Neutrophil (primary cell): ENCODE measurements at regions not wholly inside any gene's neighbourhood (a gene's known extent, or its start where the extent isn't known, plus 50 kb on each side); places are given as distances from the start of the nearest gene placed in this dataset.
"Not testable (repeated sequence)": the region's sequence is repeated elsewhere in the genome, so short reads cannot be mapped to it uniquely, and the experiment has no call there.

Experiments used
- H3K27ac ChIP-seq: fragments of 200-600 bp; sonication (generic); 2 replicates; pipeline ENCODE4 v1.5.1; 2016; ENCODE audit warnings: mild to moderate bottlenecking, moderate library complexity
- H3K27me3 ChIP-seq: fragments of 200-600 bp; sonication (generic); 2 replicates; pipeline ENCODE4 v1.6.0; 2016; ENCODE audit warnings: mild to moderate bottlenecking
- H3K36me3 ChIP-seq: fragments of 200-600 bp; sonication (generic); 2 replicates; pipeline ENCODE4 v1.5.1; 2017
- H3K4me1 ChIP-seq, 2 experiments: fragments of 200-600 bp in 1 of 2; sonication (generic) in 1 of 2; 1 replicate in 1 of 2; 2 replicates in 1 of 2; pipeline versions ENCODE4 v1.5.1 to v1.6.1; 2013 to 2016; ENCODE audit warnings: low read depth in 1 of 2, low read length in 1 of 2, mild to moderate bottlenecking in 1 of 2, moderate library complexity in 1 of 2; ENCODE audit not compliant: control insufficient read depth in 1 of 2, insufficient read depth in 1 of 2
- H3K4me3 ChIP-seq, 2 experiments: fragments of 200-600 bp in 1 of 2; sonication (generic) in 1 of 2; 1 replicate in 1 of 2; 2 replicates in 1 of 2; pipeline ENCODE4 v1.5.1; 2013 to 2016; ENCODE audit warnings: low read depth in 1 of 2, low read length in 1 of 2, mild to moderate bottlenecking in 1 of 2, moderate library complexity in 1 of 2
- H3K9me3 ChIP-seq: fragments of 200-600 bp; sonication (generic); 2 replicates; pipeline ENCODE4 v1.5.1; 2016
- TF ChIP-seq, protein P1 (sequence below): fragments of 200-600 bp; sonication (generic); IDR thresholded peaks from 2 replicates; pipeline ENCODE4 v1.5.1; 2016; ENCODE audit warnings: antibody characterized with exemption

GRCh38 chr12:131387281-131388163, 323.4 kb upstream of the SFSWAP start:
- Histone ChIP-seq H3K4me1 (no peaks in the 10 kb centered on the region), H3K36me3 (no peaks in the 10 kb centered on the region), H3K9me3 (no peaks in the 10 kb centered on the region), H3K27ac (no peak overlapping the region), H3K4me3 (no peak overlapping the region), H3K27me3 (peaks cover 5% of the 10 kb centered on the region)
- TF ChIP-seq, protein P1, sequence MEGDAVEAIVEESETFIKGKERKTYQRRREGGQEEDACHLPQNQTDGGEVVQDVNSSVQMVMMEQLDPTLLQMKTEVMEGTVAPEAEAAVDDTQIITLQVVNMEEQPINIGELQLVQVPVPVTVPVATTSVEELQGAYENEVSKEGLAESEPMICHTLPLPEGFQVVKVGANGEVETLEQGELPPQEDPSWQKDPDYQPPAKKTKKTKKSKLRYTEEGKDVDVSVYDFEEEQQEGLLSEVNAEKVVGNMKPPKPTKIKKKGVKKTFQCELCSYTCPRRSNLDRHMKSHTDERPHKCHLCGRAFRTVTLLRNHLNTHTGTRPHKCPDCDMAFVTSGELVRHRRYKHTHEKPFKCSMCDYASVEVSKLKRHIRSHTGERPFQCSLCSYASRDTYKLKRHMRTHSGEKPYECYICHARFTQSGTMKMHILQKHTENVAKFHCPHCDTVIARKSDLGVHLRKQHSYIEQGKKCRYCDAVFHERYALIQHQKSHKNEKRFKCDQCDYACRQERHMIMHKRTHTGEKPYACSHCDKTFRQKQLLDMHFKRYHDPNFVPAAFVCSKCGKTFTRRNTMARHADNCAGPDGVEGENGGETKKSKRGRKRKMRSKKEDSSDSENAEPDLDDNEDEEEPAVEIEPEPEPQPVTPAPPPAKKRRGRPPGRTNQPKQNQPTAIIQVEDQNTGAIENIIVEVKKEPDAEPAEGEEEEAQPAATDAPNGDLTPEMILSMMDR: no peak

- not testable (repeated sequence) for H3K27ac ChIP-seq, H3K36me3 ChIP-seq, H3K4me1 ChIP-seq, H3K4me3 ChIP-seq, H3K27me3 ChIP-seq, H3K9me3 ChIP-seq
These were observed 322.5 kb upstream of the SFSWAP start for GRCh38 chr12:131388164-131389053.

- no peaks in the 10 kb centered on the region for H3K36me3 ChIP-seq
These were observed 321.6 kb upstream of the SFSWAP start for GRCh38 chr12:131389054-131390013.

GRCh38 chr12:131390412-131391334, 320.2 kb upstream of the SFSWAP start:
- Histone ChIP-seq H3K4me3 (no peak overlapping the region), H3K27me3 (peaks cover 5% of the 10 kb centered on the region), H3K27ac (no peak overlapping the region), H3K4me1 (no peaks in the 10 kb centered on the region), H3K36me3 (no peaks in the 10 kb centered on the region), H3K9me3 (no peaks in the 10 kb centered on the region)
- TF ChIP-seq, protein P1: no peak

More at GRCh38 chr12:131389054-131390013, 321.6 kb upstream of the SFSWAP start:
- H3K4me1 ChIP-seq: no peaks in the 10 kb centered on the region
- H3K27ac ChIP-seq: no peak overlapping the region
- no peak overlapping the region for H3K4me3 ChIP-seq
- H3K9me3 ChIP-seq: no peaks in the 10 kb centered on the region
- H3K27me3 ChIP-seq: peaks cover 5% of the 10 kb centered on the region
- TF ChIP-seq, protein P1: no peak

DNA sequence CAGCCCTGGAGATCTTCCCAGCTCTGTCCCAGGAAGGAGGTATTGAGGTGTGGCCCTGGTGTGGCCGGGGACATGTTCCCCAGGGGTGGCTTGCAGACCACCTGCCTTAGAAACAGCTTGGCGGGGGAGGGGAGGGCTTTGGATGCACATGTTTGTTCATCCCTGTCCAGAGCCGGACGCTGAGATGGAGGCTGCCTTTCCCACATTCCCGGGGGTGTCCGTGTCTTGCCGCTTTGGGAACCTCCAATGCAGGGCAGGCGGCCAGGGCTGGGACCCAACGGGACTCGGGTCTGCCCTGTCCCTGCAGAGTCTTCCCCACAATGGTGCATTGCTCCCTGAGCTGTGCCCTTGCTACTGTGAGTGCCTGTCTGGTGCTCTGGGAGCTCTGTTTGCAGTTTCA, 319.5 kb upstream of the SFSWAP start:
- H3K4me1 ChIP-seq: no peaks in the 10 kb centered on the region
- no peak overlapping the region for H3K4me3 ChIP-seq
- H3K9me3 ChIP-seq: no peaks in the 10 kb centered on the region
- peaks cover 5% of the 10 kb centered on the region for H3K27me3 ChIP-seq
- H3K36me3 ChIP-seq: no peaks in the 10 kb centered on the region
- H3K27ac ChIP-seq: no peak overlapping the region
- TF ChIP-seq, protein P1: no peak

- H3K4me1 ChIP-seq, H3K27ac ChIP-seq, H3K4me3 ChIP-seq, H3K27me3 ChIP-seq, H3K36me3 ChIP-seq, H3K9me3 ChIP-seq: not testable (repeated sequence)
These were observed 316.1 kb upstream of the SFSWAP start for GRCh38 chr12:131394752-131395151.

DNA sequence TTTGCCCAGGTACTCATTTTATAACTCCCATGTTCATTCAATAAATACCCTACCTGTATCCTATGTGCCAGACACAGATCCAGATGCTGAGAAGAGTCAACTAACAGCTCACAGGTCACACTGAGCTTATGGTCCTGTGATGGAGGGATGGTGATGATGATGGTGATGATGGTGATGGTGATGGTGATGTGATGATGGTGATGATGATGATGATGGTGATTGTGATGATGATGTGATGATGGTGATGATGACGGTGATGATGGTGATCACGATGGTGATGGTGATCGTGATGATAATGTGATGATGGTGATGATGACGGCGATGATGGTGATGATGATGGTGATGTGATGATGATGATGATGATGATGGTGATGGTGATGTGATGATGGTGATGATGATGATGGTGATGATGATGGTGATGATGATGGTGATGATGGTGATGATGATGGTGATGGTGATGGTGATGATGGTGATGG, 315.6 kb upstream of the SFSWAP start:
- H3K4me1 ChIP-seq, H3K27ac ChIP-seq, H3K27me3 ChIP-seq, H3K4me3 ChIP-seq, H3K9me3 ChIP-seq, H3K36me3 ChIP-seq: not testable (repeated sequence)
